ENCODE measurements at regions not wholly inside any gene's neighbourhood (a gene's known extent, or its start where the extent isn't known, plus 50 kb on each side); places are given as distances from the start of the nearest gene placed in this dataset.

DNA sequence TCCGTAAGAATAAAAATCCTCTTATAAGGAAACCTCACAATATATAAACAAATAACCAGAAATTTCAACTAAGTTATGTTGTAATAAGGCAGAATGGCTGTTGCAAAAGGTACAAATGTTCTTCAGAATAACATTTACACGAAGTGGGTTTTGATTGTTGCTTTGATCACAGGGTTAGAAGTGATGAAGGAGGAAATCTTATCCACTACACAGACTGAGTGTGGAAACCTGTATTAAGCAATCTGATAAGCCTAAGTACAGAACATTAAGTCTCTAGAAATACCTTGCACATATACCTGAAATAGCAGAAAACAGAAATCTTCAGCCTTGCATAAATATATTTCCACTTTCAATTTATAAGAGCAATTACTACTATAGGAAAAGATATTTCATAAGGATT, 251.9 kb downstream of the ETV1 start:
- no peak for TF ChIP-seq POLR2A (IDR thresholded peaks at IDR 0.05)
- TF ChIP-seq, protein P1, sequence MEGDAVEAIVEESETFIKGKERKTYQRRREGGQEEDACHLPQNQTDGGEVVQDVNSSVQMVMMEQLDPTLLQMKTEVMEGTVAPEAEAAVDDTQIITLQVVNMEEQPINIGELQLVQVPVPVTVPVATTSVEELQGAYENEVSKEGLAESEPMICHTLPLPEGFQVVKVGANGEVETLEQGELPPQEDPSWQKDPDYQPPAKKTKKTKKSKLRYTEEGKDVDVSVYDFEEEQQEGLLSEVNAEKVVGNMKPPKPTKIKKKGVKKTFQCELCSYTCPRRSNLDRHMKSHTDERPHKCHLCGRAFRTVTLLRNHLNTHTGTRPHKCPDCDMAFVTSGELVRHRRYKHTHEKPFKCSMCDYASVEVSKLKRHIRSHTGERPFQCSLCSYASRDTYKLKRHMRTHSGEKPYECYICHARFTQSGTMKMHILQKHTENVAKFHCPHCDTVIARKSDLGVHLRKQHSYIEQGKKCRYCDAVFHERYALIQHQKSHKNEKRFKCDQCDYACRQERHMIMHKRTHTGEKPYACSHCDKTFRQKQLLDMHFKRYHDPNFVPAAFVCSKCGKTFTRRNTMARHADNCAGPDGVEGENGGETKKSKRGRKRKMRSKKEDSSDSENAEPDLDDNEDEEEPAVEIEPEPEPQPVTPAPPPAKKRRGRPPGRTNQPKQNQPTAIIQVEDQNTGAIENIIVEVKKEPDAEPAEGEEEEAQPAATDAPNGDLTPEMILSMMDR (IDR thresholded peaks at IDR 0.05): no peak
